Prostate gland (tissue), 2 donors: ENCODE measurements at regions not wholly inside any gene's neighbourhood (a gene's known extent, or its start where the extent isn't known, plus 50 kb on each side); places are given as distances from the start of the nearest gene placed in this dataset.

ENCODE experiments used
- POLR2A ChIP-seq: fragments of 450-650 bp; IDR thresholded peaks from one replicate; pipeline ENCODE4 v1.6.1; 2016; ENCODE audit warnings: antibody characterized with exemption, mild to moderate bottlenecking
- POLR2AphosphoS5 ChIP-seq: sonication (generic); formaldehyde crosslinking; IDR thresholded peaks from one replicate; pipeline ENCODE4 v1.6.1; 2017; ENCODE audit warnings: antibody characterized with exemption
- TF ChIP-seq, protein P1 (sequence below), 4 experiments: fragments of 200-600 bp in 2 of 4; fragments of 450-650 bp in 2 of 4; sonication (generic) in 2 of 4; IDR thresholded peaks; 1 replicate in 3 of 4; 2 replicates in 1 of 4; pipeline ENCODE4 v1.5.1; 2016 to 2019; ENCODE audit warnings: antibody characterized with exemption in 4 of 4, mild to moderate bottlenecking in 2 of 4, moderate library complexity in 2 of 4

DNA sequence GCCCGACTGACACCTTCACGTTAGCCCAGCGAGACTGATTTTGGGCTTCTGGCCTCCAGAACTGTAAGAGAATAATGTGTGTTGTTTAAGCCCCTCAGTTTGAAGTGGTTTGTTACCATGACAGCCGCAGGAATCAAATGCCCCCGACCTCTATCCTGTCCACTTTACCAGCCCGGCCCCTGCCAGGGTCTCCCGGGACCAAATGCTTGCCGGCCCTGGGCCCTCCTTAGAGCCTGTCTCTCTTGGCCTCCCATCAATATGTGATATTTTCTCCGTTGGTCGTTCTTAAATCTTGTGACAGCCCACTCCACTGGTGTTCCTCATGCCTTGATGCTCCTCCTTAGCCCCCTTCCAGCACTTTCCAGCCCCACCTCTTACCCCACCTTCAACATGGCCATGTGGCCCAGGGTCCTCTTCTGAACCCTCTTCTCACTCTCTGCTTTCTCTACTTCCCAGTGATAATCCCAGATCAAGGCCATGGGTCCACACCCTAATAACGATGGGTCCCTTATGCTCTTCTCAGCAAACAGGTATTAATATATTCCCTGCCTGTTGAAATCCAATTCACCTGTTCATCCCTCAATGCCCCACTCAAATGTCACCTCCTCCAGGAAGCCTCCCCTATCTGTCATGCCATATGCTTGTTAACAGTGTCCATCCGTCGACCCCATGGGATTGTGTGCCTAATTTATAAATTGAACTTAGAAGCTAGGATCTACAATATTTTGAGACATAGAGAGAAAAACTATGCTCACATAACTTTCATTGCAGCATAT is 192.8 kb downstream of the ZFP36L2 start:
- no peak for TF ChIP-seq POLR2A
- TF ChIP-seq, protein P1, sequence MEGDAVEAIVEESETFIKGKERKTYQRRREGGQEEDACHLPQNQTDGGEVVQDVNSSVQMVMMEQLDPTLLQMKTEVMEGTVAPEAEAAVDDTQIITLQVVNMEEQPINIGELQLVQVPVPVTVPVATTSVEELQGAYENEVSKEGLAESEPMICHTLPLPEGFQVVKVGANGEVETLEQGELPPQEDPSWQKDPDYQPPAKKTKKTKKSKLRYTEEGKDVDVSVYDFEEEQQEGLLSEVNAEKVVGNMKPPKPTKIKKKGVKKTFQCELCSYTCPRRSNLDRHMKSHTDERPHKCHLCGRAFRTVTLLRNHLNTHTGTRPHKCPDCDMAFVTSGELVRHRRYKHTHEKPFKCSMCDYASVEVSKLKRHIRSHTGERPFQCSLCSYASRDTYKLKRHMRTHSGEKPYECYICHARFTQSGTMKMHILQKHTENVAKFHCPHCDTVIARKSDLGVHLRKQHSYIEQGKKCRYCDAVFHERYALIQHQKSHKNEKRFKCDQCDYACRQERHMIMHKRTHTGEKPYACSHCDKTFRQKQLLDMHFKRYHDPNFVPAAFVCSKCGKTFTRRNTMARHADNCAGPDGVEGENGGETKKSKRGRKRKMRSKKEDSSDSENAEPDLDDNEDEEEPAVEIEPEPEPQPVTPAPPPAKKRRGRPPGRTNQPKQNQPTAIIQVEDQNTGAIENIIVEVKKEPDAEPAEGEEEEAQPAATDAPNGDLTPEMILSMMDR (IDR thresholded peaks at IDR 0.05): no peak
- no peak for TF ChIP-seq POLR2AphosphoS5
